ENCODE measurements at regions not wholly inside any gene's neighbourhood (a gene's known extent, or its start where the extent isn't known, plus 50 kb on each side); places are given as distances from the start of the nearest gene placed in this dataset.
"Not testable (repeated sequence)": the region's sequence is repeated elsewhere in the genome, so short reads cannot be mapped to it uniquely, and the experiment has no call there.

GRCh38 chr18:70636991-70637390 lies 348.1 kb downstream of the SOCS6 start:
- no peak for DNase-seq

DNA sequence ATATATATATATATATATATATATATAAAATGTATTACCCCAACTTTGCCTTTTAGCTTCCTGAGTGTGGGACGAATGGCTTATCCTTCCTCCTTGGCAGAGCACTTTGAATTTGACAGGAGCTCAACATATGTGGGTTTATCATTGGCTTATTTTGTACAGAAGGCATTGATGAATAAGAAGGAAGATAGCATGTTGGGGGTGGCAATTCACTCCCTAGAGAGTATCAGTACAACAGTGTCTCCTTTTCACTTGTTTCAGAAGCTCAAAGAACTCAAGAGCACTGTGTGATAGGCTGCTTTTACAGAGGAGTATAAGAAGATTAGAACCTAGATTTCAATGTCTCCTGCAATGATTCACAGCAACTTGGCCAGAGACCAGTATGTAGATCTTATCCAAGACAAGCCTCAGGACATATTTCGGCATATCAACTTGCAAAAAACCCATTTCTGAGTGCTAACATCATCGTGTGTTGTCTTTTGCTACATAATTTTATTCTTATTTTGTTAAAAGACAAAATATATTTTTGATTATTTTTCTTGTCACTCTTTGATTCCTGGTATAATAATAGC lies 345.8 kb downstream of the SOCS6 start:
- DNase-seq = no peak

GRCh38 chr18:70627182-70627802 lies 338.4 kb downstream of the SOCS6 start:
- DNase-seq = no peak

- no peak for DNase-seq
Measured at GRCh38 chr18:70622622-70623419, 334.0 kb downstream of the SOCS6 start.

- DNase-seq = no peak
Measured at GRCh38 chr18:70621710-70622109, 332.9 kb downstream of the SOCS6 start.

GRCh38 chr18:70620837-70621612 lies 332.2 kb downstream of the SOCS6 start:
- no peak for DNase-seq

- DNase-seq = no peak
Measured at GRCh38 chr18:70617020-70617763, 328.3 kb downstream of the SOCS6 start.

DNA sequence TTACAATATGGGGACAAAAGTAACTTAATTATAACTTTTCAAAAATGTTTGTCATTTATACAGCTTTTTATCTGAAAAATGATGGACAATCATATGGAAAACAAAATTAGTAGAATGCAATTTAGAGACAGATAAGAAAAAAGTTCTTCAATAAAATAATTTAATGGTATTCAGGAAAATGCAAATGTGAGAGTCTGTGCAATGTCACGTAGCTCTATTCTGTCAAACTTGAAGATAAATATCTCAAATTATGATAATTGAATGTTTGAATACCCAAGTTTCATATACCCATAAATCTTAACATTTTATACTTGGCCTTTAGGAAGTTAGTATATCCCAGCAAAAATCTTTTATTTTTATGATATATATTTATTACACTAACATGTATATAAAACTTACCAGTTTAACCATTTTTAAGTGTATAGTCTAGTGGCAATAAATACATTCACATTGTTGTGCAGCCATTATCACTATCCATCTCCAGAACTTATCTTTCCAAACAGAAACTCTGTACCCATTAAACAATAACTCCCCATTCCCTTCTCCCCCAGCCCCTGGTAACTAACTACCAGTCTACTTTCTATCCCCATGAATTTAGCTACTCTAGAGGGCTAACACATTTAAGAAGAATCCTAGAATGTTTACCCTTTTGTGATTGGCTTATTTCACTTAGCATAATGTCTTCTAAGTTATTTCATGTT lies 311.5 kb downstream of the SOCS6 start:
- DNase-seq = no peak

- DNase-seq = no peak
Measured at GRCh38 chr18:70598406-70598805, 309.6 kb downstream of the SOCS6 start.

- no peak for DNase-seq
Measured at GRCh38 chr18:70582981-70583380, 294.1 kb downstream of the SOCS6 start.

- DNase-seq = no peak
Measured at GRCh38 chr18:70578480-70578879, 289.6 kb downstream of the SOCS6 start.

DNA sequence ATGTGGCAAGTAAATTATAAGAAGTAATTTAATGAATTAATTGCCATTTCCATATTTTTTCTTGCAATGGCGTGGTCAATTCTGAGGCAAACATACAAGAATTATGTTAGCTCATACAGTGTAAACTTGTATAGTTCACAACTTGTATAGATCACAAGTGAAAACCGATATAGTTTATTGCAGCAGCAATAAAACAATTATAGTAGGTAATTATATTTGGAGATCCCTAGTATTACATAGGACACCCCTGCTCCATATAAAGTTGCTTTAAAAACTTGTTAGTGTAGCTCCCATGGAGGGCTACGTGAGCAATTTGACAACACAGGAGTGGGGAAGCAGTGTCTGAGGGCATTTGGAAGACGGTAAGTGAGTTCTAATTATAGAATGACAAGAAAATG lies 288.2 kb downstream of the SOCS6 start:
- DNase-seq = no peak

- no peak for DNase-seq
Measured at GRCh38 chr18:70576276-70577022, 287.6 kb downstream of the SOCS6 start.

GRCh38 chr18:70574951-70575350 lies 286.1 kb downstream of the SOCS6 start:
- not testable (repeated sequence) for DNase-seq

GRCh38 chr18:70569647-70570046 lies 280.8 kb downstream of the SOCS6 start:
- DNase-seq = not testable (repeated sequence)

DNA sequence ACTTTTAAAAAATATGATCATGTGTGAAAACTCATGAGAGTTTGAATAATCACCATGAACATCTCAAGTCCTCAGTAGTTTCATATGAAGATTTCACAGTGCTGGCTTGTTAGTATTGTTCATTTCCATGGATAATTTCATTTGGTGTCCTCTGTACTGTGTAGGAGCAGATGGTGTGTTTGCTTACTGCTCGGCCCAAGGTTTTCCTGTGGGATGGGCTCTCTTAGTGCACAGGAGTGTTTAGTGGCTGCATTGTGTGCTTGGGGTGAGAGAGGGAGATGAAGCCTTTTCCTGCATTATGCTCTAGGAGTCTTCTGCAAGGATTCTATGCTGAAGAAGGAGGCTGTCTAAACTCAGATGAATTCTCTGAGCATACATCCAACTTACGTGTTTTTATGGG lies 270.6 kb downstream of the SOCS6 start:
- DNase-seq = no peak

GRCh38 chr18:70558371-70558770 lies 269.5 kb downstream of the SOCS6 start:
- no peak for DNase-seq

DNA sequence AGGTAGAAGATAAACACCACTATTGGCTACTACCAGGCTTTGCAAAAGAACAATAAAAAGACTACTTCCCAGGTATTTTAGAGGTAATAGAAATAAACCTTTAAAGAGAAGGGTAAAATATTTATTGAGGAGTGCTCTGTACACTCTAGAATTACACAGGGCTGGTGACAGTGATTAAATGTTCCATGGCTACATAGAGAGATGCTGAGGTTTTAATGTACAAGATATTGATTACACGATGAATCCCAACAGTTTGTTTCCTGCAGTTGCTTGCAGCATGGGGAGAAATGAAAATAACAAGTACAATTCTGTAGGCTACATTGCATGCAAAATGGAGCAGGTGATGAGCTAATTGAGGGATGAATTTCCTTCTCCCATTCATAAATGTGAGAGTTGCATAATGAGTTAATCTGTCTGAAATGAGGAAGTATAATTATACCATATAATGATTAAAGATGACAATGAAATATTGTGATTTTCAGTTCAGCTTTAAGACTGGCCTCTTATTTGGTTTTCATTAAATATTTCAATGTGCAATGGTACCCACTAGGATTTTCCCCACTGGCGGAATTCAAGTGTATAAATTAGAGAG lies 266.1 kb downstream of the SOCS6 start:
- no peak for DNase-seq

DNA sequence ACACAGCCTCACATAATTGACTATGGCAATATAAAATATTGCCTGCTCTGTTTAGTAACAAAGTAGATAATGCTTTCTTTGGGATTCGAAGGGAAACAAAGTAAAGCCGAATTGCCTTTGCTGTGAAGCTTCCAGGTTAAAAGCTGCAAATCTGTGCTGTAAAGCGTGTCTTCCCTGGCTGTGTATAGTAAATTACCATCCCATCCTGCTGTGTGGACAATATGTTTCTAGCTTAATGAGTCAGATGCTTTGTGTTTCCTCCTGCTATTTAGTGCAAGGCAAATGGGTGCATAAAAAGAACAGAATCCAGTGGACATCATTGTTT lies 265.1 kb downstream of the SOCS6 start:
- DNase-seq = no peak

DNA sequence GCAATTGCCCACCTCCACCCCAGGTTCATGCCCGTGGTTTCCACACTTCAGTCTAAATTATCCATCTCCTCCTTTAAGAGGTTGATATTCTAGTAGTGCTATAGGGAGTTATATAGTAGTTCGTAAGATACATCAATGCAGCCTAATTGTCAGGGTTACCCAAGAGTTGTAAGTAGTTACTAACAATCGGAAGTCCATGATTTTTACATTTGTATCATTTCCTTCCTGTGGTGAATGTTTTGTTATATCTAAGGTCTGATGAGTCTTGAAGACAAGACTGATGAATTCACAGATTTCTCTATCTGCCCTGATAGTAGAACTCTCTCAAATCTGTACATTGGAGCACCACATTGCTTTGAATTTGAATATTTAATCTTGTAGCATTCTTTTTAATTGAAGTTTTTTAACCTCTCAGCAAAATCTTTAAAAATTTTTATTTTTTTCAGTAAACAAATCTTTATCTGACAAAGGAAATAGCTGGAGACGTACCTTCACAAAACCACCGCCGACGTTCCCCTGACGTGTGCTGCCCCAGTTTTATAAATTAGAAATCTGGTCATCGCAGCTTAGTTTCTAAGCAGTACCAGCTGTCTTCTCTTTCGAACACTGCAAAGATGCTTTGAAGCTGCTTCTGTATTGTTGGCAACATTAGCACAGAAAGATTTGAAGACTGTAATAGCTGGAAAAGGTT lies 264.5 kb downstream of the SOCS6 start:
- no peak for DNase-seq

Measured in NCI-H510A (cell line).